ENCODE measurements at regions not wholly inside any gene's neighbourhood (a gene's known extent, or its start where the extent isn't known, plus 50 kb on each side); places are given as distances from the start of the nearest gene placed in this dataset.

DNA sequence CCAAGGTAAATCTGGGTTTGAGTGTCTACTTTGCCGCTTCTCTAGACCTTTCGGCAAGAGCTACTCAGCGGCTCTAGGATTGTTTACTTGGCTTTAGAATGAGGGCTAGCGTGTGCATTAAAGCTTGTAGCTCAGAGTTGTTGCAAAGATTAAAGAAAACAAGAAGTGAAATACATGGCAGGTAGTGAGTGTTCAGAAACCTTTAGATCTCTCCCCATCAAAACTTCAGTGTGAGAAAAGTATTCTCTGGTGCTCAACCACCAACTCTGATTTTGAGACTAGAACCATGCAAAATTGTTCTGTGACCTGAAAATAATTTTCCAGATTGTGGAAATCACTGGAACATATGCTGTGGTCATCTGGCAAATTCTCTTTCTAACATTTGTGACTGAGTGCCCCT lies 512.0 kb downstream of the CMPK2 start:
- no peak for DNase-seq (ENCODE audit: low read depth)
- TF ChIP-seq MYC (IDR thresholded peaks at IDR 0.05; ENCODE audit: low read depth, low read length) (no peak), MAX (IDR thresholded peaks at IDR 0.05; ENCODE audit: low read depth, low read length) (no peak), POLR2A (IDR thresholded peaks at IDR 0.05; ENCODE audit: extremely low read depth, insufficient read length) (no peak), CTCF (IDR thresholded peaks at IDR 0.05; ENCODE audit: low read depth, low read length) (no peak)
- H3K4me3 ChIP-seq (ENCODE audit: low read depth, low read length), result no peak overlapping the region

DNA sequence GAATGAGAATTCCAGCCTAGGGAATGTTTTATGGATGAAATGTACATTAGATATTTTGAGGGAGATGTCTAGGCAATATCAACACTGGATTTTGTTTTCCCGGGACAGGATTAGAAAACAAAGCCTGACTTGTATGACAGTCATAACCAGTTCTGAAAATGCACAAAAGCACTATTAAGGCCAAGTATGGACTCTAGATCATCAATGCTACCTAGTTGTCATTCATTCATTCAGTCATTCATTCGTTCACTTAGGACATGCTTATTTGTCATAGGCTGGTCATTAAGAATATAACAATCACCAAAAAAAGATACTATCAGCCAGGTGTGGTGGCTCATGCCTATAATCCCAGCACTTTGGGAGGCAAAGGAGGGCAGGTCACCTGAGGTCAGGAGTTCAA lies 511.2 kb downstream of the CMPK2 start:
- DNase-seq (ENCODE audit: low read depth), result no peak
- TF ChIP-seq MAX (IDR thresholded peaks at IDR 0.05; ENCODE audit: low read depth, low read length) (no peak), MYC (IDR thresholded peaks at IDR 0.05; ENCODE audit: low read depth, low read length) (no peak), POLR2A (IDR thresholded peaks at IDR 0.05; ENCODE audit: extremely low read depth, insufficient read length) (no peak), CTCF (IDR thresholded peaks at IDR 0.05; ENCODE audit: low read depth, low read length) (no peak)

DNA sequence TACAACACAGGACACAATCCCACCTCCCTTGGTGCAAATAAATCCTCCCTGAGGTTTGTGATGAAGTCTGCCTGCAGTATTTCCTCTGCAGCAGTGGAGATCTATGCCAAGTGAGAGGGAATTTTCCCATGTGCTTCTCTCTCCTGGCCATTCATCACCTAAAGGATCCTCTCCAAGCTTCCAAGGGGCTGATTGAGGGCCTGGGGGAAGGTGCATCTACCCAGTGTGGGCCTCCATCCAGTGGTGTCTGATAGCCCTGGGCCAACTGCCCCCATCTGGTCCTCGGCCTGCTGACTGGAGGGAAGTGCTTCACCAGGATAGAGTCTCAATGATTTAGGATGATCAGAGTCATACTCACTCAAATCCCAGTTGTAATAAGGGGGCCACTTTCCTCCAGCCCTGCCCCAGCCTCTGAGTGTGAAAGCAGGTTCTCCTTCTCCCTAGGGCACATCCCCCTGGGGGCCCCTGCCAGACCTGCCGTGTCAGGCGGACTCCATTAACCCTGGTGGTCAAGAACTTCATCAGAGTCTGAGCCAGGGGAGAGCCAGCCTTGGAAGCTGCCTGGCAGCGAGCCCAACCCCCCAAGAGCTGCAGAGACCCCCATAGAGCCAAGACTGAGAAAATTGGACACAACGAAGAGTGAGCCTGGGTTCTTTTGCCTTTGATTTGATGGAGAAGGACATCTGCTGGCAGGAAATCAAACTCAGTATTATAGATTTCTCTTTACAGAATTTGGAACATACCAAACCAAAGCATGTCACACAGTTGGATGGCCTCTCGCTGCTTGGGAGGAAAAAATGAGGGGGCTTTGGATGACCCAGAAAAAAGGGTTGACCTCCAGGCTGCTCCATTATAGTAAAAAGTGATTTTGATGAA lies 509.6 kb downstream of the CMPK2 start:
- no peak overlapping the region for H3K4me3 ChIP-seq (ENCODE audit: low read depth, low read length)
- no peak for TF ChIP-seq POLR2A (IDR thresholded peaks at IDR 0.05; ENCODE audit: extremely low read depth, insufficient read length)
- TF ChIP-seq MAX (IDR thresholded peaks at IDR 0.05; ENCODE audit: low read depth, low read length), result no peak
- no peak for TF ChIP-seq MYC (IDR thresholded peaks at IDR 0.05; ENCODE audit: low read depth, low read length)
- no peak for TF ChIP-seq CTCF (IDR thresholded peaks at IDR 0.05; ENCODE audit: low read depth, low read length)
- DNase-seq (ENCODE audit: low read depth), result no peak

More for the DNA sequence above, 511.2 kb downstream of the CMPK2 start:
- no peak overlapping the region for H3K4me3 ChIP-seq (ENCODE audit: low read depth, low read length)

GRCh38 chr2:6358546-6358945 lies 507.2 kb downstream of the CMPK2 start:
- no peak for TF ChIP-seq POLR2A (IDR thresholded peaks at IDR 0.05; ENCODE audit: extremely low read depth, insufficient read length)
- no peak for TF ChIP-seq MYC (IDR thresholded peaks at IDR 0.05; ENCODE audit: low read depth, low read length)
- TF ChIP-seq MAX (IDR thresholded peaks at IDR 0.05; ENCODE audit: low read depth, low read length), result no peak
- no peak for TF ChIP-seq CTCF (IDR thresholded peaks at IDR 0.05; ENCODE audit: low read depth, low read length)
- no peak overlapping the region for H3K4me3 ChIP-seq (ENCODE audit: low read depth, low read length)
- no peak for DNase-seq (ENCODE audit: low read depth)

GRCh38 chr2:6358985-6359384 lies 506.7 kb downstream of the CMPK2 start:
- no peak for DNase-seq (ENCODE audit: low read depth)
- no peak overlapping the region for H3K4me3 ChIP-seq (ENCODE audit: low read depth, low read length)
- TF ChIP-seq MYC (IDR thresholded peaks at IDR 0.05; ENCODE audit: low read depth, low read length) (no peak), POLR2A (IDR thresholded peaks at IDR 0.05; ENCODE audit: extremely low read depth, insufficient read length) (no peak), MAX (IDR thresholded peaks at IDR 0.05; ENCODE audit: low read depth, low read length) (no peak), CTCF (IDR thresholded peaks at IDR 0.05; ENCODE audit: low read depth, low read length) (no peak)
